ENCODE measurements at regions not wholly inside any gene's neighbourhood (a gene's known extent, or its start where the extent isn't known, plus 50 kb on each side); places are given as distances from the start of the nearest gene placed in this dataset.

GRCh38 chr12:111224186-111225066 is 144.5 kb downstream of the PHETA1 start:
- DNase-seq (ENCODE audit: low read depth in 2 of 3, low spot score in 2 of 3): peak in 2 of 3 donors; percentile 39 to 72

- DNase-seq (ENCODE audit: low read depth in 2 of 3, low spot score in 2 of 3): no peak
Observed at GRCh38 chr12:111222523-111222922, 146.4 kb downstream of the PHETA1 start.

- DNase-seq (ENCODE audit: low read depth in 2 of 3, low spot score in 2 of 3): no peak
Observed at GRCh38 chr12:111222027-111222414, 146.9 kb downstream of the PHETA1 start.

- DNase-seq (ENCODE audit: low read depth in 2 of 3, low spot score in 2 of 3): peak in 1 of 3 donors; percentile 15
Observed at GRCh38 chr12:111221062-111222026, 147.6 kb downstream of the PHETA1 start.

- DNase-seq (ENCODE audit: low read depth in 2 of 3, low spot score in 2 of 3): no peak
Observed at GRCh38 chr12:111220363-111220762, 148.5 kb downstream of the PHETA1 start.

- DNase-seq (ENCODE audit: low read depth in 2 of 3, low spot score in 2 of 3): no peak
Observed at GRCh38 chr12:111219440-111219839, 149.5 kb downstream of the PHETA1 start.

- no peak for DNase-seq (ENCODE audit: low read depth in 2 of 3, low spot score in 2 of 3)
Observed at GRCh38 chr12:111218499-111218898, 150.4 kb downstream of the PHETA1 start.

GRCh38 chr12:111216387-111217159 is 152.3 kb downstream of the PHETA1 start:
- no peak for DNase-seq (ENCODE audit: low read depth in 2 of 3, low spot score in 2 of 3)

- DNase-seq (ENCODE audit: low read depth in 2 of 3, low spot score in 2 of 3): no peak
Observed at GRCh38 chr12:111215881-111216280, 153.0 kb downstream of the PHETA1 start.

- DNase-seq (ENCODE audit: low read depth in 2 of 3, low spot score in 2 of 3): no peak
Observed at GRCh38 chr12:111214401-111214800, 154.5 kb downstream of the PHETA1 start.

- DNase-seq (ENCODE audit: low read depth in 2 of 3, low spot score in 2 of 3): no peak
Observed at GRCh38 chr12:111213561-111213960, 155.3 kb downstream of the PHETA1 start.

GRCh38 chr12:111212814-111213456 is 156.0 kb downstream of the PHETA1 start:
- no peak for DNase-seq (ENCODE audit: low read depth in 2 of 3, low spot score in 2 of 3)

- DNase-seq (ENCODE audit: low read depth in 2 of 3, low spot score in 2 of 3): peak in 2 of 3 donors; percentile 21 to 59
Observed at GRCh38 chr12:111211910-111212757, 156.8 kb downstream of the PHETA1 start.

- DNase-seq (ENCODE audit: low read depth in 2 of 3, low spot score in 2 of 3): no peak
Observed at GRCh38 chr12:111209811-111210210, 159.1 kb downstream of the PHETA1 start.

GRCh38 chr12:111207761-111208160 is 161.1 kb downstream of the PHETA1 start:
- DNase-seq (ENCODE audit: low read depth in 2 of 3, low spot score in 2 of 3): no peak

- no peak for DNase-seq (ENCODE audit: low read depth in 2 of 3, low spot score in 2 of 3)
Observed at GRCh38 chr12:111204788-111205241, 164.1 kb downstream of the PHETA1 start.

- DNase-seq (ENCODE audit: low read depth in 2 of 3, low spot score in 2 of 3): no peak
Observed at GRCh38 chr12:111203969-111204368, 164.9 kb downstream of the PHETA1 start.

GRCh38 chr12:111203446-111203845 is 165.4 kb downstream of the PHETA1 start:
- no peak for DNase-seq (ENCODE audit: low read depth in 2 of 3, low spot score in 2 of 3)

Data from hematopoietic multipotent progenitor cell (in vitro differentiated cells).